Endometrium (tissue), 2 donors: ENCODE measurements at regions not wholly inside any gene's neighbourhood (a gene's known extent, or its start where the extent isn't known, plus 50 kb on each side); places are given as distances from the start of the nearest gene placed in this dataset.

ENCODE experiments used
- FAIRE-seq: peaks from 2 replicates; lab custom pipeline; 2012; peaks lifted over from hg19 to GRCh38; lab: Jason Lieb, UNC
- donor health status: control.
- donor health status: control.

DNA sequence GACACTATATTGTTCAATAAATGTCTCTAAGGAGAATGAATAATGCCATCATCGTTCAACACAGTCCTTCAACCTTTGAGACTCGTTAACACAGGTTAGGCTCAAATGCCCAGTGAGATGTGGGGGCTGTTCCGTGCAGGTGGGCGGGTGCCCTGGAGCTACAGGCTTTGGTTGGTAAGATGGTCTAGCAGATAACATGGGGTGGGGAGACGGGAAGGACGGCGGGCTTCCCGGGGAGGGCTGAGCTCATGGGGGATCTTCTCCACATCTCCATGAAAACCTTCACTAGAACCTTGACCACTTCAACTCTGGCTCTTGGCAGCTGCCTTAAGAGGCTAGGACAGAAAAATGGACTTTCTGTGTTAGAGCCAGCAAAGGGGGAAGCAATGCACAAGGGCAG, 134.1 kb upstream of the TCERG1L start:
- FAIRE-seq, result no peak

DNA sequence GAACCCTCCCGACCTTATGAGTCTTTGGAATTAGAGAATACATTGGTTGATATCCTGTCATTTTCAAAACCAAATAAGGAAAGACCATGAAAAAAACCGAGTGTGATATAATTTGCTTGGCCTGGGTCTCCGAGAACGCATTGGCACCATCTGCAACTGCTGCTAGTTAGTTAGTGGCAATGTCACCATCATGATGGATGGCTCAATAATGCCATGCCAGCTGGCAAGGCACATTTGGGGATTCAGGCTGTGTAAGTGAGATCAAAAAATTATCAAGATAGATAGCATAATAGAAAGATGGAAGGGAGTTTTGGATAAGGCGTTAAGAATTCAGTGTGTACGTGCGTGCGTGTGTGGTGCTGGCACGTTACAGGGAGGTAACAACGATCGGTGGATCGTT, 134.7 kb upstream of the TCERG1L start:
- FAIRE-seq, result no peak

DNA sequence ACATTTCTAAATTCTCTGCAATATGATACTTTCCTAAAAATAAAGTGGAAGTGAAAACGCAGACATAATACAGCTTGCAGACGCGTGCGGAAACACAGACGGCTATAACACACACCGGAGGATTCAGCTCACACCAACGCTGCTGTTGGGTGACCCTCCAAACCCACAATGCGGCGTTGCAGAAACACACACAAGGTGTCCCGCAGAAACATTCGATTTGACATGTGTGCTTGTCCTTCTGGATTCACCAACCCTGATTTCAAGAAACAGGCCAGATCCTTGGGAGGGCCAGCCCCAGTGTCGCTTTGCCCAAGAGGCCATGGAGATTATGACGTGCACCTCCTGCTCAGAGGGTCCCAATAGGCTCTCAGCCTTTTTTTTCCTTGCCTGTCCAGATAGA, 136.7 kb upstream of the TCERG1L start:
- FAIRE-seq, result no peak

DNA sequence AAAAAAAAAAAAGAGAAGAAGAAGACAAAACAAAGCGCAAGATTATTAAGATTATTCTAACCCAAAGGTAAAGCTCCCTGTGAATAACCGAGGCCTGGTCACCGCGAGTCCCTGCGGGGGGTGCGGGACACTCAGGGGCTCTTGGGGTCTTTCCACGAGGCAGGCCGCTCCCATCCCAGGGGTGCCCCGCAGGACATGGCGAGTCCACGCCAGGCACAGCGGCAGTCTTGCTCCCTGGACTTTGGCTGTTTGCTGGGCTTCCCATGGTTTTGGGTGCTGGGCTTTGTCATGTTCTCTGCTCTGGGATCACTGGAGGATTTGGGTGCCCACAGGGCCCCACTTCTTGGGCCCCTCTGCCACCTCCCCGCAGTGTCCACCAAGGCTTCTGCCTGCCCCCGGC, 137.4 kb upstream of the TCERG1L start:
- FAIRE-seq, result no peak

DNA sequence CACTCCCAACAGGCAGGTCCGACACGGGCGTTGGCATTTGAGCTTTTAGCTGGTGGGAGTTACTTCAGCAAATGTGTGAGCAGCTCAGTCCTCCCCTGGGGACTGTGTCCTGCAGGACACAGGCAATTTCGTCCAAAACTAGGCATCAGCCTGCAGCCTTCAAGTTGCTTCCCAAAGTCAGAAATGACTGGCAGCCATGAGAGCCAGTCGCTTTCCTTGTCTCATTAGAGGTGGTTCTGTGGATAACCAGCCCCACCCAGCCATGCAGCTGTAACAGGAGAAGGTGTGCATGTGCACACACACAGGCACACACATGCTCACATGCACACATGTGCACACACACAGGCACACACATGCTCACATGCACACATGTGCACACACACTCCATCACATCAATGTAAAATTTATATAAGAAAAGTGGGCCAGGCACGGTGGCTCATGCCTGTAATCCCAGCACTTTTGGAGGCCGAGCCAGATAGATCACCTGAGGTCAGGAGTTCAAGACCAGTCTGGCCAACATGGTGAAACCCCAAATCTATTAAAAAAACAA, 138.8 kb upstream of the TCERG1L start:
- no peak for FAIRE-seq

DNA sequence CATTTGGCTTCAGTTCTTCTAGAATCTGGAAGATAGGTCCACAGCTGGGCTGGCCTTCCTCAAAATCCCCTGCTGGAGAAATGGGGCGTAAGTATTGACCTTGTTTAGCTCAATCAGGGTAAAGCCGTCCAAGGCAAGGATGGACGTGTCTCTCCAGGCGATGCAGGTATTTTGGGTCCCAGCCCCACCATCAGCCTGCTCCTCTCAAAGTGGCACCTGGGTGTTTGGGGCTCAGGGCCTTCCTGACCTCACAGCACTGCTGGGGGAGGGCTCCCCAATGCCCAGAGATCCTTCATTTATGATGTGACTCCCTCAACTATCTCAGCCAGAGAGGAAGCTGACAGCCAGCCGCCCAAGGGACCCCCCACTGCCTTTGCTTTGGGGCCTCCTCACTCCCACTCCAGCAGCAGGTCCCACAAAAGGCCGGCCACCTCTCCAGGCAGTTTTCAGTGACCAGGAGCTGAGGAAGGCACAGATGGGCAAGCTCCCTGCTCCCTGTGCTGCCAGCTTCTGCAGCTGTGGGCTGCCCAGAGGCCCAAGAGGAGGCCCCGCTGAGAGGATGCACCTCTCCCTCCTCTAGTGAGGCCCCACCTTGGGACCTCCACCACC, 140.0 kb upstream of the TCERG1L start:
- FAIRE-seq, result no peak

DNA sequence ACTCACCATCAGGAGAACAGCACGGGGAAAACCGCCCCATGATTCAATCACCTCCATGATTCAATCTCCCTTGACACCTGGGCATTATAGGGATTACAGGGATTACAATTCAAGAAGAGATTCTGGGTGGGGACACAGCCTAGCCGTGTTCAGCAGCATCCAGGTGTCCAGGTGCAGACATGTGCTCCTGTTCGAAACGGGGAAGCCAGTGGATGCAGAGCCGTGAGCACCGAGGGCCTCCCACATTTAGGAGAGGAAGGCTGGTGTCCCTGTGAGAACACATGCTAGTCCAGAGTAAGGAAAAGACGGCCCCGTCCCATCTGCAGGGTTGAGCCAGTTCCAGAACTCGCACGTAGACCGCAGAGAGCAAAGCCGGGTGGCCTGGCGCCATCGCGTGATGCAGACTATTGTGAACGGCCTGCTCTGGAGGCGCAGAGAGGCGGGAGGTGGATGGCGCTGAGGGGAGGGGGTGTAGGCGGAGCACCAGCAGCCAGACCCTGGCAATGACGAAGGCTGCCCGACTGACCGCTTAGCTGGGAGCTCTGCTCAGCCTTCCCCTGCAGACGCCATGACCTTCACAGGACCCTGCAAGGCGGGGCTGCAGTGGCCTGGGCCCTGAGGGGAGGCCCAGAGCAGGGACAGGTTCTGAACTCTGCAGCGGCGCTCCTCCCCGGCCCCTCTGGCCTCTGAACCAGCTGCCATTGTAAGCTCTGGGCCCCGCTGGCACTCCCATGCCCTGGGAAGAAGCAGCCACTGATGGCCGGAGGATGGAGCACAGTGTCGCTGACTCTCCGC, 141.6 kb upstream of the TCERG1L start:
- no peak for FAIRE-seq

DNA sequence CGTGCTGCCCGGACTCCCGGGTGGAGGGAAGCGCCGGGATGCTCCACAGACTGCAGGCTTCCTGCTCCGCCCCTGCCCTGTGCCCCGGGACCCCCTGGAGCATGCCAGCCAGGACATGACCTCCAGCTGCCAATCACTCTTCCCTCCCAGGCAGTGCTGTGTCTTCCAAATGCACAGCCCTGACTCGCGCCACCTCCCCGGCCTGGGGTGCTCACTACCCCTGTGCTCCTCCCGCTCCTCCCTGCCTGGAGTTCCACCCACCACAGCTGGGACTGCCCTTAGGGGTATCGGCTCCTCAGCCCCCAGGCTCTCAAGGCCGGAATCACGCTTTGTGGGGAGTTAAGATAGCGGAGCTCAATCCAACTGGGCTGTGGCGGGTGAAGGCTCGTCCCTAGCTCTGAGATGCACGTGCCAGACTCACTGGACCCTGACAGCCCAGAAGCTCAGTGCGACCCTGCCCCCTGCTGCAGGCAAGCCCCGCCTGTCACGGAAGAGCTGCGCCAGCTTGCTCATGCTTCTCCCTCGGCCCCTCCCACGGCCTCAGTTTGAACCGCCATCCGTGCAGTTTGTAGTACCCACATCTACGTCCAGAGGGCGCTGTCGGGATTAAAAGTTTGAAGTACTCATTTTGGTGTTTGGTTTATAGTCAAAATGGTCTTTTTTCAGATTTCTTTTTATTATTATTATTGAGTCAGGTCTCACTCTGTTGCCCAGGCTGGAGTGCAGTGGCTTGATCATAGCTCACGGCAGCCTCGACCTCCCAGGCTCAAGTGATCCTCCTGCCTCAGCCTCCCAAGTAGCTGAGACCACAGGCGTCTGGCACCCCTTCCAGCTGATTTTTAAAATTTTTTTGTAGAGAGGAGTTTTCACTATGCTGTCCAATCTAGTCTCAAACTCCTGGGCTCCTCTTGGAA, 142.5 kb upstream of the TCERG1L start:
- peak; percentile 78 for FAIRE-seq

DNA sequence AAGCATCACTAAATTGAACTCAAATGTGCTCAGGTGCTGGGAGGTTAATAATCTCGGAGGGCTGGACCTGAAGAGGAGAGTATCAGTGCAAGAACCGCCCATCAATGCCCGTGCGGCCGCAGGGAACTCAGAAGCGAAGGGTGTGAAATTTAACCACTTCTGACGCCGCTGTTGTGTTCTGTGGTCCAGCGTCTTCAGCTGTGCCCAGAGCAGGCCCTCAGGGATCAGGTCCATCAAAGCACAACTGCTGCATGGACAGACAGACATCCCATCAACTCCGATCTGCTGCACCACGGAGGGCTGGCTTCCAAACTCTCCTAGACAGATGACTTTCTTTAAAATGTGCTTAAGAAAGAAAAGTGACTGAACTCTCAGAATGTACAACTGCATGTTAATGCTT, 144.9 kb upstream of the TCERG1L start:
- no peak for FAIRE-seq

DNA sequence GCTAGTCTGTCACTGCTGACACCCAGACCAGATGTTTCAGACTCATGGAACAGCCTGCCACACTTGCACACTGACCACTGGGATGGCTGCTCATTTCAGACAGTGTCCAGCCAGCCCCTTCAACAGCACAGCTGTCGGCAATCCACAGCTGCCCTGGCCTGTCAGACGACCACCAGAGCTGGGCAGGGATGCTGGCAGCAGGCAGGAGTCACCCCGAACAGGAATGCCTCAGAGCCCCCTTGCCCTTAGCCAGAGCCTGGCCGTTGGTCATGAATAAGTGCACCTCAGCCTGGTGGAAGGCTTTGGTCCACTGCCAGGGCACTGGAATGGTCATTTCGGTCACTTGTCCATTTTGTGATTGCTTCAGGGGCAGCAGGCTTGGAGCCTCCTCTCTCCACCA, 149.6 kb upstream of the TCERG1L start:
- no peak for FAIRE-seq

DNA sequence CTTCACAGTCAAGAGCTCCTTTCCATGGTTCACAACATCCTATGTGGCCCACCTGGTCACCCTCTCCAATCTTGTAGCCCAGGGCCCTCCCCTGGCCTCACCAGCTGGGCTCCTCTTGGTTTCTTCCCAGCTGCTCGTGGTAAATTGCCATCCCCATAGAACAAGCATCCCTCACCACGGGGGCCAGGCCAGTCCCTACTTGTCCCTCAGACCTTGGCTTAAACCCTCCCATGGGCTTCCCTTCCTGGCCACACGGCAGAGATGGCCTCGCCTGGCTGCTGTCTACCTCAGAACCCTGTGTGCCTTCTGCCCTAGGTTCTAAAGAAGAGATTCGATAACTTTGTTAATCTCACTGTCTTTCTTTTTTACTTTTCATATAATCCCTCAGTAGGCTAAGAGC, 153.3 kb upstream of the TCERG1L start:
- FAIRE-seq, result no peak

DNA sequence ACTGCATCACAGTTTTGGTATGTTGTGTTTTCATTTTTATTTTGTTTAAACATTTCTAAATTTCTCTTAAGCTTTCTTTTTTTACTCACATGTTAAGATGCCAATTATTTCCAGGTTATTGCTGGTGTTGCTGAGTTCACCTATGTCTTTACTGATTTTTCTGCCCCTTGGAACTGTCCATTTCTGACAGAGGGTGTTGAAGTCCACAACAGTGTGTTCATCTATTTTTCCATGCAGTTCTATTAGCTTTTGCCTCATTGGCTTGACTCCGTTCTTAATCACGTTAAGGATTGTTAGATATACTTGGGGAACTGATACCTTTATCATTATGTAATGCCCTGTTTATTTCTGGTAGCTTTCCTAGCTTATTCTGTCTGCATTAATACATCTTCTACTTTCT, 158.0 kb upstream of the TCERG1L start:
- no peak for FAIRE-seq

DNA sequence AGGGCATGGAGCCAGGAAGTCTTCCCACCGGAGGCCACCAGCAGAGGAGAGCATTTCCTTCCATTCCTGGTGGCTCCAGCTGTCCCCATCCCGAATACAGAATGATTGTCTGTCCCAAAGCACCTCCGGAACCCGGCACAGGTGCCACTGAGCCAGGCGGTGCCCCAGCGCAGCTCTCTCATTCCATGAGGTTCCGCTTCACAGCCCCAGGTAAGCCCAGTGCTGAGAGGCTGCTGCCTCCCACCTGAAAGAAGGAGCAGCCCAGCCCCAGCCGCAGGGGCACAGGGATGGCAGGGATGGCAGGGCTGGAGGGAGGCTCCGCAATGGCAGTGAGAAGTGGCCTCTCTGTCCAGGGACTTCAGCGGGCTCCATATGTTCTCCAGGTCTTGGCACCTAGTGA, 162.1 kb upstream of the TCERG1L start:
- FAIRE-seq, result no peak

DNA sequence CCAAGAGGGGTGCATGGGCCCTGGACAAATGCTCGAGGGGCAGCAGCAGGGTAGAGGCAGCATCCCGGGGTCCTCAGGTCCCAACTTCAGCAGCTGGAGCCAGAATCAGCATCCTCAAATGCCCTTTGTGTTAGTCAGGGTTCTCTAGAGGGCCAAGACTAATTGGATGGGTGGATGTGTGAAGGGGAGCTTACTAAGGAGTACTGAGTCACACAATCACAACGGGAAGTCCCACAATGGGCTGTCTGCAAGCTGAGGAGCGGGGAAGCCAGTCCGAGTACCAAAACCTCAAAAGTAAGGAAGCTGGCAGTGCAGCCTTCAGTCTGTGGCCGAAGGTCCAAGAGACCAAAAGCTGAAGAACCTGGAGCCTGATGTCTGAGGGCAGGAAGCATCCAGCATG, 162.9 kb upstream of the TCERG1L start:
- no peak for FAIRE-seq

DNA sequence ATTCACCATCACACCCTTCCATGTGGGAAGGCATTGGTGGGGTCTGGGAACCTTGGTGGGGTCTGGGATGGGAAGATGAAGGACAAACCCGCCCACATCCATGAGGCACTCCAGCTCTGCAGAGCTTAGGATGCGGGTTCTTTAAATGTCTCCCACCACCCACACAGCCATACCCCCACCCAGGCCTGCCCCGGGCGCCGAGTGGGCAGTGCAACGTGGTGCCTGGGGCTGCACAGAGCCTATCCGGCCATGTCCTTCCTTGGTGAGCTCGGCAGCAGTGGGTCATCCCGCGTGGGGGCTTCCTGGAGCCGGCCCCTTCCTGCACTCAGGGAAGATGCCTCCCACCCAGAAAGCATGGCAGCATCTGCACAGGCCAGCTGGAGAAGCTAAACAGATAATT, 163.5 kb upstream of the TCERG1L start:
- FAIRE-seq, result no peak

DNA sequence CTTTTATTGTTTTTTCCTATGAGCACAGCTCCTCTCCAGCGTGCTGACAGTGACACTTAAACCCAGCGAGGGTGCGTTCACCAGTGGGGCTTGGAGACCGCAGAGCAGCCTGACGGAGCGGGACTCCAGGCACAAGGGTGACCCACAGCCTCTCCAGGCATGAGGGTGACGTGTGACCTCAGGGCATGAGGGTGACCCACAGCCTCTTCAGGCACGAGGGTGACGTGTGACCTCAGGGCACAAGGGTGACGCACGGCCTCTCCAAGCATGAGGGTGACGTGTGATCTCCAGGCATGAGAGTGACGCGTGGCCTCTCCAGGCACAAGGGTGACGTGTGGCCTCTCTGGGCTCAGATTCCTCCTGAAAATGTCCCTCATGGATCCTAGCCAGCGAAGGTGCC, 164.3 kb upstream of the TCERG1L start:
- FAIRE-seq, result no peak

DNA sequence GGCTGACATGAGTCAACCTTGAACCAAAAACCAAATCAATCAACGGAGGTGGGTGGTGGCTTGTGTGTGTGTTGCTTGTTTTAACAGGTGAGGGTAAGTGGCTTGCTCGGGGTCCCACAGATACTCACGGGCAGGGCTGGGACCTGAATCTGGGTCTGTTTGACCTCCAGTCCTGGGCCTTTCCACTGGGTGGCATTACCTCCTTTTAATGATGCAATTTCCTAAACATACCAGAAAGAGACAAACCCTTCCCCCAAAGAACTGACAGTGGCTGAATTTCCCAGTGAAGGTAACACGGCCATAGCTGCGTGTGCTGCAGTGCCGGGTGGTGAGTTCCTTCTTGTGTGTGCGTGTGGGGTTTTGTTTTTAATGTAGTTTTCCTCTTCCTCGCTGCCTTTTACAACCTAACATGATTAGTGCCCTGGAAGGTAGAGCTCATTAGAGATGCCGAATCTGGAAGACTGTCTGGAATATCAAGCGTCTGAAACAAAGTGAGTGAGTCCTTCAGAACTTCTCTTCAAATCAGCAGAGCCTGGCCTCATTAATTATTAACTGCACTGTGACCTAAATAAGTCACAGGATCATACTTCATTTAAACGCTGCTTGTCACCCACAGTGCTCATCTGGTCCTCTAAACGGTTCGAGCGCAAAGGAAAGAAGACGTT, 166.1 kb upstream of the TCERG1L start:
- FAIRE-seq, result no peak

DNA sequence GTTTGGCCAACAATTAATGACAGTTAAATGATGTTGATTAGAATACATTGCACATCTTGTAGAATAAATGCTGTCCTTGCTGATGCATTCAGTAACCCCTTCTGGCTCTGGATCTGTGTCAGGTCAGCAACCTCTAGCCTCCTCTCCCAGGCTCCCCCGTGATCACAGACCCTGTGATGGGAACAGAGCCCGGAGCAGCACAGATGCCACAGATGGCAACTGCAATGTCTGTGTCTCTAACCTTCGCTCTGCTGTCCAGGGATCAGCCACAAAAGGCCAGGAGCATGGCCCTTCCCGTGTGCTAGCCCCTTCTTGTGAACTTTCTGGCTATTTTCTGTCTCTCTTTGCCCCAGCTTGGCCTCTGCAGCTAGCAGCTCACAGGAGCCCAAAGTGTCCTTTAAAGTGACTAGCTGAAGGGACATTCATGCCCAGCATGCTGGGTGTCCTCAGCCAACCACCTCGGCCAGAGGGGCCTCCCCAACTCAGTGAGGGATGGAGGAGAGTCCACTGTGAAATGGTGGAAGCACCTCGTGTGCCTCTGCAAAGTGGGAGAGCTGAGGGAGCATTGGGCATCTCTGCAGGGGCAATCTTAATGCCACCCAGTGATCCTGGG, 167.0 kb upstream of the TCERG1L start:
- FAIRE-seq, result no peak

DNA sequence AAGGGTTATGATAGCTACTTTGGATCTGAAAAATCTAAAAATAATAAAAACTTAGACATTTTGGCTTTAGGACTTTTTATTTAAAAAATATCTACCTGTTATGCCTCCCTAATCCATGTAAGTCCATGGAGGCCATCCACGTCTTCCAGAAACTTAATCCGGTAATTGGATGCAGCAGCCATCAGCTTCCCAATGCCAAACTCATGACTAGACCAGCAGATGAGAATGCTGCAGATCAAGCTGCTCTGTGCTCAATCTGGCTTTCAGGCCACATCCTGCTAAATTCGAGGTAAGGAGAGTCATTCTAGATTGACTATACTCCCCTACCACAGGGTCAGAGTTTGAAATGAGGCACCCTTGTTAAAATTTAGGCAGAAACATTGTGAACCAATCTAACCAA, 168.5 kb upstream of the TCERG1L start:
- FAIRE-seq, result no peak

DNA sequence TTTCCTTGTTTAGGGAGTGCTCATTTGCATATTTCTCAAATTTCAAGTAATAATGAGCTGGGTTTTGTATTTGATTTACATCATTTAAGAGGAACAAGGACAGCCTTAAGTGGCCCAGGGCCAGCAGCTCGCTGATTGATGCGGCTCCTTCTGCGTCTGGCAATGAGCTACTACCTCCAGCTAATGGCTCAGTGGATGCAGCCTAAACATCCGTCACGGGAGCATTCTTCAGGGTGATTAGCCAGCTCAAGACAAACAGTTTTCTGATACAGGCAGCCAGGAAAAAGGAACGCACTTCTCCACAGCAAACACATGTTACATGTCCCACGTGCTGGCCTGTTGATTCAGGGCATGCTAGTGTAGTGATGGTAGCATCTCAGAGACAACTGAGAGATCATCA, 169.3 kb upstream of the TCERG1L start:
- FAIRE-seq, result no peak

DNA sequence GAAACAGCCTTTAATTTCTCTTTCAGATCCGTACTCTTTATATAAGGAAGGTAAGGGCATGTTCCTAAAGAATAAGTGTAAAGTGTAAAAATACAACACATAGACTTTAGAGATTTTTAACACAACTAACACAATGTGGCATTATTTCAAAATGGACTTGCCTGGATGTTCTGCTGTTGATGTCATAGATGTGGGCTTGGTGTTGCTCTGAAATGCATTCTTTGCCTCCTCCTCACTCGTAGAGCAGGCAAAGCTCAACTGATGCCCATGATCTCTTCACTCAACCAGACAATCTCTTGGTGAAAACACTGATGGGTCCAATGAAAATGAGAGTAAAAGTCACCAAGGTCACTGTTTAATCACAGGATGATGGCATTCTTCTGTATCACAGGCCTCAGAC, 174.2 kb upstream of the TCERG1L start:
- no peak for FAIRE-seq

DNA sequence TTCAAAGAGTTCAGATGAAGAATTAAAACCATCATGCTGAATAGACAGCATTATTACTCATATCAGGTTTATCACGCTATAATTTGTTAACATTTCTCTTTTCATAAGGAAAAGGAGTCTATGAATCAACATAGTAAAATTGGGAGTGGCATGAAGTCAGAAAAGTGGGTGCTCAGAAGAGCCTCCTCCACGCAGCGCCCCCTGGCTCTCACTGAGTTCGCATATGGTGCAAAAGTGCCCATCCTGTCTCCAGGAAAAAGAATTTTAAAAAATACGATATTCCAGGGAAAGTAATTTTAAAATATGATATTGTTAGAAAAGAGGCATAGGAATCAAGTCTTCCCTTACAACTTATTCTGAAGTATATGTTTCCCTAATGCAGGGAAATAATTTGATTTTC, 176.3 kb upstream of the TCERG1L start:
- FAIRE-seq, result no peak
